ENCODE measurements at regions not wholly inside any gene's neighbourhood (a gene's known extent, or its start where the extent isn't known, plus 50 kb on each side); places are given as distances from the start of the nearest gene placed in this dataset.

- no peaks in the 10 kb centered on the region for H3K9me3 ChIP-seq (ENCODE audit: control insufficient read depth, low read depth, low read length)
- no peak overlapping the region for H3K4me3 ChIP-seq (ENCODE audit: low read length)
- H3K27ac ChIP-seq (ENCODE audit: low read length) = no peak overlapping the region
- no peaks in the 10 kb centered on the region for H3K36me3 ChIP-seq (ENCODE audit: control insufficient read depth, low read depth, low read length)
- H3K4me1 ChIP-seq (ENCODE audit: control insufficient read depth, low read depth, low read length) = no peaks in the 10 kb centered on the region
- H3K9ac ChIP-seq (ENCODE audit: low read length) = no peak overlapping the region
- H3K27me3 ChIP-seq (ENCODE audit: control insufficient read depth, insufficient read depth, low read length) = no peaks in the 10 kb centered on the region
These were observed 147.2 kb downstream of the ASB1 start for GRCh38 chr2:238573916-238574315.

- no peak overlapping the region for H3K27ac ChIP-seq (ENCODE audit: low read length)
- H3K4me1 ChIP-seq (ENCODE audit: control insufficient read depth, low read depth, low read length) = no peaks in the 10 kb centered on the region
- no peaks in the 10 kb centered on the region for H3K9me3 ChIP-seq (ENCODE audit: control insufficient read depth, low read depth, low read length)
- H3K9ac ChIP-seq (ENCODE audit: low read length) = no peak overlapping the region
- H3K27me3 ChIP-seq (ENCODE audit: control insufficient read depth, insufficient read depth, low read length) = no peaks in the 10 kb centered on the region
- H3K4me3 ChIP-seq (ENCODE audit: low read length) = no peak overlapping the region
- H3K36me3 ChIP-seq (ENCODE audit: control insufficient read depth, low read depth, low read length) = no peaks in the 10 kb centered on the region
These were observed 148.0 kb downstream of the ASB1 start for GRCh38 chr2:238574490-238575271.

- H3K9ac ChIP-seq (ENCODE audit: low read length) = no peak overlapping the region
- no peaks in the 10 kb centered on the region for H3K27me3 ChIP-seq (ENCODE audit: control insufficient read depth, insufficient read depth, low read length)
- H3K9me3 ChIP-seq (ENCODE audit: control insufficient read depth, low read depth, low read length) = no peaks in the 10 kb centered on the region
- H3K36me3 ChIP-seq (ENCODE audit: control insufficient read depth, low read depth, low read length) = no peaks in the 10 kb centered on the region
- H3K4me1 ChIP-seq (ENCODE audit: control insufficient read depth, low read depth, low read length) = no peaks in the 10 kb centered on the region
- no peak overlapping the region for H3K27ac ChIP-seq (ENCODE audit: low read length)
- no peak overlapping the region for H3K4me3 ChIP-seq (ENCODE audit: low read length)
These were observed 149.9 kb downstream of the ASB1 start for GRCh38 chr2:238576674-238577073.

GRCh38 chr2:238578256-238578655 is 151.5 kb downstream of the ASB1 start:
- no peaks in the 10 kb centered on the region for H3K4me1 ChIP-seq (ENCODE audit: control insufficient read depth, low read depth, low read length)
- no peak overlapping the region for H3K9ac ChIP-seq (ENCODE audit: low read length)
- H3K9me3 ChIP-seq (ENCODE audit: control insufficient read depth, low read depth, low read length) = no peaks in the 10 kb centered on the region
- no peaks in the 10 kb centered on the region for H3K27me3 ChIP-seq (ENCODE audit: control insufficient read depth, insufficient read depth, low read length)
- no peak overlapping the region for H3K27ac ChIP-seq (ENCODE audit: low read length)
- H3K4me3 ChIP-seq (ENCODE audit: low read length) = no peak overlapping the region
- no peaks in the 10 kb centered on the region for H3K36me3 ChIP-seq (ENCODE audit: control insufficient read depth, low read depth, low read length)

GRCh38 chr2:238580486-238580885 is 153.8 kb downstream of the ASB1 start:
- H3K27me3 ChIP-seq (ENCODE audit: control insufficient read depth, insufficient read depth, low read length) = no peaks in the 10 kb centered on the region
- no peaks in the 10 kb centered on the region for H3K9me3 ChIP-seq (ENCODE audit: control insufficient read depth, low read depth, low read length)
- no peak overlapping the region for H3K27ac ChIP-seq (ENCODE audit: low read length)
- H3K36me3 ChIP-seq (ENCODE audit: control insufficient read depth, low read depth, low read length) = no peaks in the 10 kb centered on the region
- H3K9ac ChIP-seq (ENCODE audit: low read length) = no peak overlapping the region
- no peak overlapping the region for H3K4me3 ChIP-seq (ENCODE audit: low read length)
- no peaks in the 10 kb centered on the region for H3K4me1 ChIP-seq (ENCODE audit: control insufficient read depth, low read depth, low read length)

- Histone ChIP-seq H3K9ac (ENCODE audit: low read length) (no peak overlapping the region), H3K4me1 (ENCODE audit: control insufficient read depth, low read depth, low read length) (no peaks in the 10 kb centered on the region), H3K27ac (ENCODE audit: low read length) (no peak overlapping the region), H3K36me3 (ENCODE audit: control insufficient read depth, low read depth, low read length) (no peaks in the 10 kb centered on the region), H3K4me3 (ENCODE audit: low read length) (no peak overlapping the region), H3K9me3 (ENCODE audit: control insufficient read depth, low read depth, low read length) (no peaks in the 10 kb centered on the region), H3K27me3 (ENCODE audit: control insufficient read depth, insufficient read depth, low read length) (no peaks in the 10 kb centered on the region)
These were observed 154.4 kb downstream of the ASB1 start for GRCh38 chr2:238581126-238581525.

GRCh38 chr2:238582159-238582558 is 155.4 kb downstream of the ASB1 start:
- no peaks in the 10 kb centered on the region for H3K27me3 ChIP-seq (ENCODE audit: control insufficient read depth, insufficient read depth, low read length)
- no peaks in the 10 kb centered on the region for H3K36me3 ChIP-seq (ENCODE audit: control insufficient read depth, low read depth, low read length)
- no peaks in the 10 kb centered on the region for H3K9me3 ChIP-seq (ENCODE audit: control insufficient read depth, low read depth, low read length)
- no peak overlapping the region for H3K9ac ChIP-seq (ENCODE audit: low read length)
- no peaks in the 10 kb centered on the region for H3K4me1 ChIP-seq (ENCODE audit: control insufficient read depth, low read depth, low read length)
- H3K4me3 ChIP-seq (ENCODE audit: low read length) = no peak overlapping the region
- no peak overlapping the region for H3K27ac ChIP-seq (ENCODE audit: low read length)

GRCh38 chr2:238584617-238585016 is 157.9 kb downstream of the ASB1 start:
- H3K9me3 ChIP-seq (ENCODE audit: control insufficient read depth, low read depth, low read length) = no peaks in the 10 kb centered on the region
- H3K4me3 ChIP-seq (ENCODE audit: low read length) = no peak overlapping the region
- no peak overlapping the region for H3K9ac ChIP-seq (ENCODE audit: low read length)
- no peaks in the 10 kb centered on the region for H3K27me3 ChIP-seq (ENCODE audit: control insufficient read depth, insufficient read depth, low read length)
- H3K4me1 ChIP-seq (ENCODE audit: control insufficient read depth, low read depth, low read length) = no peaks in the 10 kb centered on the region
- no peak overlapping the region for H3K27ac ChIP-seq (ENCODE audit: low read length)
- H3K36me3 ChIP-seq (ENCODE audit: control insufficient read depth, low read depth, low read length) = no peaks in the 10 kb centered on the region

- H3K36me3 ChIP-seq (ENCODE audit: control insufficient read depth, low read depth, low read length) = no peaks in the 10 kb centered on the region
- H3K9ac ChIP-seq (ENCODE audit: low read length) = no peak overlapping the region
- H3K27me3 ChIP-seq (ENCODE audit: control insufficient read depth, insufficient read depth, low read length) = no peaks in the 10 kb centered on the region
- H3K4me3 ChIP-seq (ENCODE audit: low read length) = no peak overlapping the region
- no peaks in the 10 kb centered on the region for H3K4me1 ChIP-seq (ENCODE audit: control insufficient read depth, low read depth, low read length)
- no peaks in the 10 kb centered on the region for H3K9me3 ChIP-seq (ENCODE audit: control insufficient read depth, low read depth, low read length)
- H3K27ac ChIP-seq (ENCODE audit: low read length) = no peak overlapping the region
These were observed 159.4 kb downstream of the ASB1 start for GRCh38 chr2:238585836-238586821.

- H3K36me3 ChIP-seq (ENCODE audit: control insufficient read depth, low read depth, low read length) = no peaks in the 10 kb centered on the region
- H3K9me3 ChIP-seq (ENCODE audit: control insufficient read depth, low read depth, low read length) = no peaks in the 10 kb centered on the region
- no peak overlapping the region for H3K27ac ChIP-seq (ENCODE audit: low read length)
- H3K4me3 ChIP-seq (ENCODE audit: low read length) = no peak overlapping the region
- no peak overlapping the region for H3K9ac ChIP-seq (ENCODE audit: low read length)
- no peaks in the 10 kb centered on the region for H3K27me3 ChIP-seq (ENCODE audit: control insufficient read depth, insufficient read depth, low read length)
- no peaks in the 10 kb centered on the region for H3K4me1 ChIP-seq (ENCODE audit: control insufficient read depth, low read depth, low read length)
These were observed 160.4 kb downstream of the ASB1 start for GRCh38 chr2:238586931-238587775.
